HL-60 (cell line): ENCODE measurements at regions not wholly inside any gene's neighbourhood (a gene's known extent, or its start where the extent isn't known, plus 50 kb on each side); places are given as distances from the start of the nearest gene placed in this dataset.

Experiments used
- DNase-seq, 2 experiments: peaks; one replicate each; pipeline ENCODE4 v3.0.0-alpha.2; 2010 to 2020; ENCODE audit warnings: low read depth in 1 of 2, low spot score in 1 of 2
- H3K27ac ChIP-seq: fragments of 250-450 bp; sonication (Bioruptor Pico); replicated peaks from 2 replicates; pipeline ENCODE4 v1.5.1; 2020; ENCODE audit warnings: mild to moderate bottlenecking, moderate library complexity
- H3K27me3 ChIP-seq: fragments of 250-450 bp; sonication (Bioruptor Pico); 2 replicates; pipeline ENCODE4 v1.5.1; 2021; ENCODE audit warnings: mild to moderate bottlenecking, moderate library complexity; ENCODE audit not compliant: insufficient read depth, poor library complexity, severe bottlenecking
- H3K4me3 ChIP-seq: replicated peaks from 2 replicates; pipeline ENCODE4 v1.5.1; 2011; ENCODE audit warnings: mild to moderate bottlenecking, control low read depth, low read length; ENCODE audit not compliant: insufficient read depth
- CTCF ChIP-seq: IDR thresholded peaks from one replicate; pipeline ENCODE4 v1.5.1; 2011; ENCODE audit warnings: low read length, control low read depth, inconsistent platforms; ENCODE audit not compliant: insufficient read depth
- GABPA ChIP-seq: IDR thresholded peaks from 2 replicates; pipeline ENCODE4 v1.6.1; 2012; ENCODE audit warnings: low read depth
- POLR2AphosphoS5 ChIP-seq: IDR thresholded peaks from 2 replicates; pipeline ENCODE4 v1.6.1; 2012; ENCODE audit warnings: low read depth
- REST ChIP-seq: IDR thresholded peaks from 2 replicates; pipeline ENCODE4 v1.6.1; 2012; ENCODE audit warnings: low read depth; ENCODE audit not compliant: insufficient replicate concordance
- SPI1 ChIP-seq: IDR thresholded peaks from 2 replicates; pipeline ENCODE4 v1.6.1; 2012; ENCODE audit warnings: low read depth, mild to moderate bottlenecking, borderline replicate concordance

DNA sequence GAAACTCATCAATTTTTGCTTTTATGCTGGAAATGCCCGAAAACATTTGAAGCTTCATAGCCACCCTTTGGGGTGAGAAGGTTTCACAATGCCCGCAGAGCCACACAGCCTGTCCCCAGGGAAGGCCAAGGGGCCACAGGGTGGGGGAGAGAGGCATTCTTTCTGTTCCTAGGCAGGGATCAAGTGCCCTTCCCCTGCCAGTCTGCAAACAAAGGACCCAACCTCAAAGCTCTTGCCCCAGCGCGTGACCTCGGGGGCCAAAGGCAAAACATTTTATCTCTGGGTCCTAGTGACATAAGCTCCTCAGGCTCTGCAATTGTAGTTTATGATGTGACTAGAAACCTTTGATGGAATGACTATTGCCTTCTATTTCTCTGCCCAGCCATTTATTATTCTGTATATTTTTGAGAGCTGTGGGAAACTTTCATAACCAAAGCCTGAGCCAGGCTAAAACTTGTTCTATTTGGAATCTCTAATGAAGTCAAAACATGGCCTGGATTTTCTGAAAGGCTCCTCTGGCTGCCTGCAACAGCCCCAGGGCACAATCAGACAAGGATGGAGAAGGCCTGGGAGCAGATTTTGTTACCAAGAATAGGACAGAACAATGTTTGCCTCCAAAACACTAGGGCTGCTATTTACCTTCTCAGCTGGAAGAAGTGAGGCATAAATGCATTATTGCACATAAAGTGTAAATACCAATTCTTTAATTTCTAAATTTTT, 137.2 kb upstream of the KCTD1 start:
- TF ChIP-seq CTCF, result no peak
- TF ChIP-seq SPI1, result no peak
- no peak for TF ChIP-seq REST
- TF ChIP-seq POLR2AphosphoS5, result no peak
- no peak for TF ChIP-seq GABPA
- no peak for DNase-seq
- Histone ChIP-seq H3K27me3 (no peaks in the 10 kb centered on the region), H3K4me3 (no peak overlapping the region), H3K27ac (no peak overlapping the region)

DNA sequence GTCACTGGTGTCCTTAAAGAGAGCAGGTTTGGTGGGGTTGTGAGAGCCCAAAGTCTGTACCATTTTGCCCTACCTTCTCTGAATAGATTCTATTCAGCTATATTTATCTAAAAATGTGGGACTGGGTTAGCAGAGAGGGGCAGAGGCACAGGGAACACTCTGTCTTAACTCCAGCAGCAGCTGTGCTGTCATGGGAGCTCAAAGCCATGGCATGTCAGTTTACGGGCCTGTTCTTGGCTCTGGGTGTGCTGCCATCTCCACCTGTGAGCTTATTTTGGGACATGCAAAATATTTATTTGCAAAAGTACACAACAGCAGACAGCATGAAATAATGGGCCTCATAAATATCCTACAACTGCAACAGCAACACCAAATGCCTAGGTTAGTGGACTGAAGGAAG, 129.6 kb upstream of the KCTD1 start:
- Histone ChIP-seq H3K27me3 (no peaks in the 10 kb centered on the region), H3K4me3 (no peak overlapping the region)

More for the DNA sequence above, 129.6 kb upstream of the KCTD1 start:
- H3K27ac ChIP-seq, result no peak overlapping the region
- DNase-seq, result no peak
- TF ChIP-seq REST (no peak), GABPA (no peak), CTCF (no peak), SPI1 (no peak), POLR2AphosphoS5 (no peak)
